Hepatocyte (in vitro differentiated cells): ENCODE measurements at regions not wholly inside any gene's neighbourhood (a gene's known extent, or its start where the extent isn't known, plus 50 kb on each side); places are given as distances from the start of the nearest gene placed in this dataset.

ENCODE experiments used
- EZH2 ChIP-seq: fragments of 200-600 bp; sonication (generic); IDR thresholded peaks from 2 replicates; pipeline ENCODE4 v1.6.1; 2016; ENCODE audit warnings: antibody characterized with exemption, mild to moderate bottlenecking, borderline replicate concordance
- TF ChIP-seq, protein P1 (sequence below): fragments of 200-600 bp; sonication (generic); IDR thresholded peaks from 2 replicates; pipeline ENCODE4 v1.5.1; 2016; ENCODE audit warnings: antibody characterized with exemption, mild to moderate bottlenecking; ENCODE audit not compliant: poor library complexity

DNA sequence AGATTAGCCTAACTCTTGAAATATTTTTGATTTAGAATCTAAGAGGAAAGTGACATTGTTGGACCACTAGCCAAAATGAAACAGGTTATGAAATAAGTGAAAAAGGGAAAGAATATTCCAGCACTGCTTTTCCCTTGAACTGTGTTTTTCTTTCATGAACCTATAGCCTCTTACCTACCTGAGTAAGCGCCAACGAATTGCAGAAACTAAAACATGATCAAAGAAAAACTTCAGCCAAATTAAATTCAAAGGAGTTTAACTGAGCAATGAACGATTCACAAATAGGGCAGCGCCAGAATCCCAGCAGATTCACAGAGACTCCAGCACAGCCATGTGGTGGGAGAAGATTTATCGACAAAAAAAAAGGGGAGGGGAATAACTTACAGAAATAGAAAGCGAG is 518.6 kb downstream of the PIK3C3 start:
- TF ChIP-seq, protein P1, sequence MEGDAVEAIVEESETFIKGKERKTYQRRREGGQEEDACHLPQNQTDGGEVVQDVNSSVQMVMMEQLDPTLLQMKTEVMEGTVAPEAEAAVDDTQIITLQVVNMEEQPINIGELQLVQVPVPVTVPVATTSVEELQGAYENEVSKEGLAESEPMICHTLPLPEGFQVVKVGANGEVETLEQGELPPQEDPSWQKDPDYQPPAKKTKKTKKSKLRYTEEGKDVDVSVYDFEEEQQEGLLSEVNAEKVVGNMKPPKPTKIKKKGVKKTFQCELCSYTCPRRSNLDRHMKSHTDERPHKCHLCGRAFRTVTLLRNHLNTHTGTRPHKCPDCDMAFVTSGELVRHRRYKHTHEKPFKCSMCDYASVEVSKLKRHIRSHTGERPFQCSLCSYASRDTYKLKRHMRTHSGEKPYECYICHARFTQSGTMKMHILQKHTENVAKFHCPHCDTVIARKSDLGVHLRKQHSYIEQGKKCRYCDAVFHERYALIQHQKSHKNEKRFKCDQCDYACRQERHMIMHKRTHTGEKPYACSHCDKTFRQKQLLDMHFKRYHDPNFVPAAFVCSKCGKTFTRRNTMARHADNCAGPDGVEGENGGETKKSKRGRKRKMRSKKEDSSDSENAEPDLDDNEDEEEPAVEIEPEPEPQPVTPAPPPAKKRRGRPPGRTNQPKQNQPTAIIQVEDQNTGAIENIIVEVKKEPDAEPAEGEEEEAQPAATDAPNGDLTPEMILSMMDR = no peak
- no peak for TF ChIP-seq EZH2
